Left ventricle myocardium inferior (tissue), 1 donor: ENCODE measurements at regions not wholly inside any gene's neighbourhood (a gene's known extent, or its start where the extent isn't known, plus 50 kb on each side); places are given as distances from the start of the nearest gene placed in this dataset.

Experiments used
- DNase-seq: peaks from one replicate; pipeline ENCODE4 v3.0.0-alpha.2; 2020
- H3K27ac ChIP-seq: fragments of 200-600 bp; replicated peaks from 2 replicates; pipeline ENCODE4 v1.8.0; 2021
- H3K27me3 ChIP-seq: fragments of 200-600 bp; 2 replicates; pipeline ENCODE4 v1.8.0; 2021; ENCODE audit warnings: low read depth
- H3K36me3 ChIP-seq: fragments of 200-600 bp; 2 replicates; pipeline ENCODE4 v1.8.0; 2021
- H3K4me1 ChIP-seq: fragments of 200-600 bp; 2 replicates; pipeline ENCODE4 v1.8.0; 2021
- H3K4me3 ChIP-seq: fragments of 200-600 bp; 2 replicates; pipeline ENCODE4 v1.8.0; 2021; ENCODE audit warnings: mild to moderate bottlenecking, moderate library complexity
- H3K9me3 ChIP-seq: fragments of 200-600 bp; replicated peaks from 2 replicates; pipeline ENCODE4 v1.8.0; 2021
- intact Hi-C: fragments of 100-400 bp; cut with micrococcal nuclease; formaldehyde crosslinking; loops from one replicate; pipeline ENCODE4 v1.11.0; 2022
- TF ChIP-seq, protein P1 (sequence below): fragments of 200-600 bp; IDR thresholded peaks from 2 replicates; pipeline ENCODE4 v1.8.0; 2021; ENCODE audit warnings: antibody characterized with exemption, mild to moderate bottlenecking, borderline replicate concordance
- donor health status: DM: no; HTN: yes; CAD: no; lungs with severe emphysema.

GRCh38 chr15:93206893-93207292 lies 117.9 kb upstream of the RGMA start:
- Histone ChIP-seq H3K27me3 (no peaks in the 10 kb centered on the region), H3K36me3 (no peaks in the 10 kb centered on the region), H3K9me3 (peaks cover under 1% of the 10 kb centered on the region), H3K4me3 (no peak overlapping the region), H3K27ac (no peak overlapping the region), H3K4me1 (peaks cover 7% of the 10 kb centered on the region)
- TF ChIP-seq, protein P1, sequence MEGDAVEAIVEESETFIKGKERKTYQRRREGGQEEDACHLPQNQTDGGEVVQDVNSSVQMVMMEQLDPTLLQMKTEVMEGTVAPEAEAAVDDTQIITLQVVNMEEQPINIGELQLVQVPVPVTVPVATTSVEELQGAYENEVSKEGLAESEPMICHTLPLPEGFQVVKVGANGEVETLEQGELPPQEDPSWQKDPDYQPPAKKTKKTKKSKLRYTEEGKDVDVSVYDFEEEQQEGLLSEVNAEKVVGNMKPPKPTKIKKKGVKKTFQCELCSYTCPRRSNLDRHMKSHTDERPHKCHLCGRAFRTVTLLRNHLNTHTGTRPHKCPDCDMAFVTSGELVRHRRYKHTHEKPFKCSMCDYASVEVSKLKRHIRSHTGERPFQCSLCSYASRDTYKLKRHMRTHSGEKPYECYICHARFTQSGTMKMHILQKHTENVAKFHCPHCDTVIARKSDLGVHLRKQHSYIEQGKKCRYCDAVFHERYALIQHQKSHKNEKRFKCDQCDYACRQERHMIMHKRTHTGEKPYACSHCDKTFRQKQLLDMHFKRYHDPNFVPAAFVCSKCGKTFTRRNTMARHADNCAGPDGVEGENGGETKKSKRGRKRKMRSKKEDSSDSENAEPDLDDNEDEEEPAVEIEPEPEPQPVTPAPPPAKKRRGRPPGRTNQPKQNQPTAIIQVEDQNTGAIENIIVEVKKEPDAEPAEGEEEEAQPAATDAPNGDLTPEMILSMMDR, result no peak
- intact Hi-C loops, result no loop called here
- no peak for DNase-seq

DNA sequence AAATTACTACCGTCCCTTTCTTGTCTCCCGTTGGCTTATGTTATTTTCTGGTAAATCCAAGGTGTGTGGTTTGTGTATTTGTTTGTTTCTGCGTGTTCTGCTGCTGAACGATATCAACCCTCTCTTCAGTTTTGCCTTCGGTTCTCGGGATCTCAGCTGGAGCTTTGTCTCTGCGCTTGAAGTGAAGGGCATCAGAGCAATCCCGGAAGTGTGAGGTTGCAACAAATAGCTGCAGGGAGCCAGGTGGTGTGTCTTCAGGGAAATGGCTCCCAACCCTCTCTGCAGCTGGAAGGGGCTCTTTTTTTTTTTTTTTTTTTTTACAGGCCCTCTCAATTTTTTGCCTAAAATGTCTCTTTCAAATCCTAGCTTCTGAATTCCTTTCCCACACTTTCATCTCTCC lies 116.4 kb upstream of the RGMA start:
- intact Hi-C loops, result no loop called here
- Histone ChIP-seq H3K36me3 (no peaks in the 10 kb centered on the region), H3K4me3 (no peak overlapping the region), H3K27ac (no peak overlapping the region), H3K4me1 (peaks cover 10% of the 10 kb centered on the region), H3K27me3 (no peaks in the 10 kb centered on the region), H3K9me3 (no peaks in the 10 kb centered on the region)
- DNase-seq, result no peak
- TF ChIP-seq, protein P1, result no peak

DNA sequence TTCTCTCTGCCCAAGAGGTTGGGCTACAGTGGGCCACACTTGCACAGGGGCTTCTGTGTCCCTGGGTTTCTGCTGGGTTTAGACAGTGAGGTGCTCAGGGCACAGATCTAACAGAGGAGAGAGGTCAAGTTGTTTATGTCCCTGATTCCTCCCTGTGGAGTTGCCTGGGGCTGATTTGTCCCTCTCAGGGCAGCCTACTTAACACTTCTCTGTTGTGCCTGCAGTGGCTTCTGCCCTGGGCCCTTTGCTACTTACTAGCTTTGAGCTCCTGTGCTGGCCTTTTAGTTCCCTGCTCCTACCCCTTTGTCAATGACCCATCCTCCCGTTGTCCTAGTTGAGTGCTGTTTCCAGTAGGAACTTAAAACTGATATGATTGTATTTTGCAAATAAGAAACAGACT lies 114.0 kb upstream of the RGMA start:
- intact Hi-C loops, result no loop called here
- no peak for DNase-seq
- no peak overlapping the region for H3K27ac ChIP-seq
- no peak overlapping the region for H3K4me3 ChIP-seq
- H3K9me3 ChIP-seq, result peaks cover 9% of the 10 kb centered on the region
- H3K27me3 ChIP-seq, result no peaks in the 10 kb centered on the region
- peaks cover 10% of the 10 kb centered on the region for H3K4me1 ChIP-seq
- no peaks in the 10 kb centered on the region for H3K36me3 ChIP-seq
- TF ChIP-seq, protein P1, result no peak

DNA sequence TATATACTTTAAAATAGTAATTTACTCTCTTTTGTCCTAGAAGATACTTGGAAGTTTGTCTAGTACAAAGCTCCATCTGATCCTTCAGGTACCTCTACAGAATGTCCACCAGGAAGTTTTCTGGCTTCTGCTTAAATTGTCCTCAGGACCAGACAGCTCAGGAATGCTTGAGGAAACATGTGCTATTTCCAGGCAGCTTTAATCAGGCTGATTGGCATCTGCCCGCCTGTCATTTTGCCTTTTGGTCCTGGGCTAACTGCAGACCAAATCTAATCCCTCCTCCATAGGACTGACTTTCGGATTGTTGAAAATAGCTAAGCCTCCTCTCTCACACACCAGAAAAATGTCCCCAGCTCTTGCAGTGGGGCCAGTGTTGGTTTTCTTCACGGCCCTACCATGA lies 113.4 kb upstream of the RGMA start:
- Histone ChIP-seq H3K9me3 (peaks cover 16% of the 10 kb centered on the region), H3K36me3 (no peaks in the 10 kb centered on the region), H3K4me1 (peaks cover 10% of the 10 kb centered on the region), H3K4me3 (no peak overlapping the region), H3K27ac (no peak overlapping the region), H3K27me3 (no peaks in the 10 kb centered on the region)
- TF ChIP-seq, protein P1, result no peak
- intact Hi-C loops, result no loop called here
- DNase-seq, result no peak

GRCh38 chr15:93201940-93202339 lies 112.9 kb upstream of the RGMA start:
- TF ChIP-seq, protein P1, result no peak
- no peak overlapping the region for H3K4me3 ChIP-seq
- no peaks in the 10 kb centered on the region for H3K36me3 ChIP-seq
- no peak for DNase-seq
- intact Hi-C loops, result no loop called here
- H3K9me3 ChIP-seq, result peaks cover 20% of the 10 kb centered on the region
- no peak overlapping the region for H3K27ac ChIP-seq
- H3K27me3 ChIP-seq, result no peaks in the 10 kb centered on the region
- peaks cover 10% of the 10 kb centered on the region for H3K4me1 ChIP-seq

DNA sequence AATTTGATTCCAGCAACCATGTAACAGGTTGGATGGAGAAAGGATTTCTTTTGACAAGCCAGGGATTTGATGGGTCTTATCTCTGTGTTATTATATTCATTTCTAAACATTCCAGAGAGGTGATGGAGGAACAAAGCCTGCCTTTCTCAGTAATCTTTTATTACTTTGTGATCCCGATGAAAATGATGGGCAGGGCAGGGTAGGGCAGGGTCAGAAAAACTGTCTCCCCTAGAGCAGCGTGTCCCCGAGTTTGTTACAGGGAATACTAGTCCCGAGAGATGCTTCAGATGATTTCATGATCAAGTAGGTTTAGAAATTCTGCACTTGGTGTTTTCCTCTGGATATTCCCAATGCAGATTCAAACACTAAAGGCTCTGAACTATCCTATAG lies 111.8 kb upstream of the RGMA start:
- Histone ChIP-seq H3K4me3 (no peak overlapping the region), H3K36me3 (no peaks in the 10 kb centered on the region), H3K4me1 (peaks cover 10% of the 10 kb centered on the region), H3K27me3 (no peaks in the 10 kb centered on the region), H3K9me3 (peaks cover 31% of the 10 kb centered on the region), H3K27ac (no peak overlapping the region)
- intact Hi-C loops, result no loop called here
- TF ChIP-seq, protein P1, result no peak
- DNase-seq, result no peak
